Cardiac muscle cell (in vitro differentiated cells and primary cell): ENCODE measurements at regions not wholly inside any gene's neighbourhood (a gene's known extent, or its start where the extent isn't known, plus 50 kb on each side); places are given as distances from the start of the nearest gene placed in this dataset.

Experiments
- DNase-seq, 2 donors: peaks; one replicate each; pipeline versions ENCODE4 v3.0.0 to v3.0.0-alpha.2; 2010 to 2017; ENCODE audit warnings: low read depth in 1 of 2, low spot score in 1 of 2
- H3K27ac ChIP-seq: fragments of 200-600 bp; sonication (generic); 2 replicates; pipeline ENCODE4 v1.5.1; 2016
- H3K27me3 ChIP-seq: fragments of 200-600 bp; sonication (generic); 2 replicates; pipeline ENCODE4 v1.6.0; 2016; ENCODE audit warnings: control low read depth
- H3K36me3 ChIP-seq: fragments of 200-600 bp; sonication (generic); 2 replicates; pipeline ENCODE4 v1.5.1; 2016; ENCODE audit warnings: control low read depth
- H3K4me1 ChIP-seq: fragments of 200-600 bp; sonication (generic); 2 replicates; pipeline ENCODE4 v1.8.1; 2017; ENCODE audit warnings: low read depth, mild to moderate bottlenecking, mixed run types
- H3K4me3 ChIP-seq: fragments of 200-600 bp; sonication (generic); 2 replicates; pipeline ENCODE4 v1.5.1; 2016; ENCODE audit warnings: mild to moderate bottlenecking
- H3K9me3 ChIP-seq: fragments of 200-600 bp; sonication (generic); 2 replicates; pipeline ENCODE4 v1.5.1; 2017; ENCODE audit warnings: low read depth, mild to moderate bottlenecking, control low read depth
- TF ChIP-seq, protein P1 (sequence below): IDR thresholded peaks from 2 replicates; pipeline ENCODE4 v1.5.1; 2012; ENCODE audit warnings: low read depth, mild to moderate bottlenecking, low read length

DNA sequence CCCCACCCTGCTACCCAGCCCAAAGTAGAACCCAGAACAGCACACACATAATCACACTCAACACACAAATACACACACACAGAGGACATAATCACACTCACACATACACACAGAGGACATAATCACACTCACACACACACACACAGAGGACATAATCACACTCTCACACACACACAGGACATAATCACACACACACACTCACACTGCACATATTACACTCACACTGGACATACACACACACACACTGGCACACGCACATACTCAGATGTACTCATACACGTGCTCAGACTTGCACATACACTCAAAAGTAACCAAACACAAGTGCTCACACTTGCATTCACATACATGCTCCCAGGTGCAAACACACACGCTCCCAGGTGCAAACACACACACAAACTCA lies 54.3 kb upstream of the CAMK1G start:
- Histone ChIP-seq H3K4me3 (no peak overlapping the region), H3K27ac (no peak overlapping the region), H3K9me3 (no peaks in the 10 kb centered on the region), H3K27me3 (peaks cover 4% of the 10 kb centered on the region), H3K4me1 (no peaks in the 10 kb centered on the region), H3K36me3 (no peaks in the 10 kb centered on the region)
- TF ChIP-seq, protein P1, sequence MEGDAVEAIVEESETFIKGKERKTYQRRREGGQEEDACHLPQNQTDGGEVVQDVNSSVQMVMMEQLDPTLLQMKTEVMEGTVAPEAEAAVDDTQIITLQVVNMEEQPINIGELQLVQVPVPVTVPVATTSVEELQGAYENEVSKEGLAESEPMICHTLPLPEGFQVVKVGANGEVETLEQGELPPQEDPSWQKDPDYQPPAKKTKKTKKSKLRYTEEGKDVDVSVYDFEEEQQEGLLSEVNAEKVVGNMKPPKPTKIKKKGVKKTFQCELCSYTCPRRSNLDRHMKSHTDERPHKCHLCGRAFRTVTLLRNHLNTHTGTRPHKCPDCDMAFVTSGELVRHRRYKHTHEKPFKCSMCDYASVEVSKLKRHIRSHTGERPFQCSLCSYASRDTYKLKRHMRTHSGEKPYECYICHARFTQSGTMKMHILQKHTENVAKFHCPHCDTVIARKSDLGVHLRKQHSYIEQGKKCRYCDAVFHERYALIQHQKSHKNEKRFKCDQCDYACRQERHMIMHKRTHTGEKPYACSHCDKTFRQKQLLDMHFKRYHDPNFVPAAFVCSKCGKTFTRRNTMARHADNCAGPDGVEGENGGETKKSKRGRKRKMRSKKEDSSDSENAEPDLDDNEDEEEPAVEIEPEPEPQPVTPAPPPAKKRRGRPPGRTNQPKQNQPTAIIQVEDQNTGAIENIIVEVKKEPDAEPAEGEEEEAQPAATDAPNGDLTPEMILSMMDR = no peak
- DNase-seq = no peak

GRCh38 chr1:209531006-209531405 lies 52.5 kb upstream of the CAMK1G start:
- no peaks in the 10 kb centered on the region for H3K9me3 ChIP-seq
- no peak overlapping the region for H3K27ac ChIP-seq
- H3K27me3 ChIP-seq = peaks cover 4% of the 10 kb centered on the region
- TF ChIP-seq, protein P1 = no peak
- H3K36me3 ChIP-seq = no peaks in the 10 kb centered on the region
- H3K4me1 ChIP-seq = no peaks in the 10 kb centered on the region
- no peak overlapping the region for H3K4me3 ChIP-seq
- no peak for DNase-seq

GRCh38 chr1:209531549-209531948 lies 52.0 kb upstream of the CAMK1G start:
- H3K27ac ChIP-seq = no peak overlapping the region
- H3K36me3 ChIP-seq = no peaks in the 10 kb centered on the region
- no peaks in the 10 kb centered on the region for H3K9me3 ChIP-seq
- no peak overlapping the region for H3K4me3 ChIP-seq
- peaks cover 4% of the 10 kb centered on the region for H3K27me3 ChIP-seq
- TF ChIP-seq, protein P1 = no peak
- no peak for DNase-seq
- no peaks in the 10 kb centered on the region for H3K4me1 ChIP-seq
